HL-60 (cell line): ENCODE measurements at regions not wholly inside any gene's neighbourhood (a gene's known extent, or its start where the extent isn't known, plus 50 kb on each side); places are given as distances from the start of the nearest gene placed in this dataset.

ENCODE experiments used
- CTCF ChIP-seq: IDR thresholded peaks from one replicate; pipeline ENCODE4 v1.5.1; 2011; ENCODE audit warnings: low read length, control low read depth, inconsistent platforms; ENCODE audit not compliant: insufficient read depth
- POLR2AphosphoS5 ChIP-seq: IDR thresholded peaks from 2 replicates; pipeline ENCODE4 v1.6.1; 2012; ENCODE audit warnings: low read depth

GRCh38 chr13:52936806-52937205 is 88.4 kb upstream of the PCDH8 start:
- TF ChIP-seq CTCF (no peak), POLR2AphosphoS5 (no peak)
